ENCODE measurements at regions not wholly inside any gene's neighbourhood (a gene's known extent, or its start where the extent isn't known, plus 50 kb on each side); places are given as distances from the start of the nearest gene placed in this dataset.

DNA sequence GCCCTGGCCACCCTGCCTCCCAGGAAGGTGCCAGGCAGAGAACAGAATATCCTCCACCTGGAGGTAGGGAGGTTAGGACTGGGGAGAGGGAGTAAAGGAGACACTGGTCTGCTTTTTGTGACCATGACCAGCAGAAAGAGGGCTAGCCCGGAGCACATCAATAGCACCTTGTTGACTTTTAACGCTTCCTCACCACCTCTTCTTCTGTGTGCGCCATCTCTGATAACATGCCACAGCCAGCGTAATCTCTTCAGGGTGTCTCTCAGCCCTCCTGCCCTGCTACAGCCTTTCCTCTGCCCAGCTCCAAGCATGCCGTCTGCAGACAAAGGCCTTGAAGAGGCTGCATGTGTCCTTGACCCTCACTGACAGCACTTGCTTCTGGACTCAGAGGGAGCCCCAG, 50.9 kb upstream of the GJA5 start:
- no peak for DNase-seq

DNA sequence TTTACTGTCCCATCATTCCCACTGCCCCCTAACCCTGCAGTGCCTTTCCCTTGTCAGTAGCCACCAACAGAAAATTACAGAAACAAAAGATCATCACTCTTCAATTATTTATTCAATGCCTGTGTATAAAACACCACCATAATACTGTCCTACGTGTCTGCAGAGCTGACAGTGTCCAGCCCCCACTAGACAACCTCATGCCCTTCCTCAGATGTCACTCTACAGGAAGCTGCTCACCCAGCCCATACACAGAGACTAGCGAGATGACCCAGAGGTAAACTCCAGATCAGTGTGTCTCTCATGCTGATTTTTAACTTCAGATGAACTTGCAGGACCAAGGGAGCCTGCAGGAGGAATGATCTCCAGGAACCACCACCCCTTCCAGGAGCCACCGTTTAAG, 51.3 kb upstream of the GJA5 start:
- DNase-seq = no peak

DNA sequence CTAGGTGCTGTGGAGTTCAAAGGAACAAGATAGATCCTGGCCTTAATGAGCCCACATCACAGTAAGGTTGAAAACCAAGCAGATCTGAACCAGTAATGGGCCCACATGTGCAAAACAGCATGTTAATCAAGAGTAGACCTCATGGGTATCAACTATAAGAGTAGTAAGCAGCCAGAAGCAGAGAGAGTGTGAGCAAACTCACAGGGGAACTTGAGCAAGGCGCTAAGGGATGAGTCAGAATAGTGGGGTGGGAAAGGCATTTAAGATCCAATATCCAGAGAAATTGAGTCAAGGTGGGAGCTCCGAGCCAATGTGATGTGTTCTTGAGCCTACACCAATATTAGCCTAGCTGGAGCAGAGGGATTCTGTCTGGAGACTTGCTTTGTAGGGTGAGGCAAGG, 52.4 kb upstream of the GJA5 start:
- no peak for DNase-seq

DNA sequence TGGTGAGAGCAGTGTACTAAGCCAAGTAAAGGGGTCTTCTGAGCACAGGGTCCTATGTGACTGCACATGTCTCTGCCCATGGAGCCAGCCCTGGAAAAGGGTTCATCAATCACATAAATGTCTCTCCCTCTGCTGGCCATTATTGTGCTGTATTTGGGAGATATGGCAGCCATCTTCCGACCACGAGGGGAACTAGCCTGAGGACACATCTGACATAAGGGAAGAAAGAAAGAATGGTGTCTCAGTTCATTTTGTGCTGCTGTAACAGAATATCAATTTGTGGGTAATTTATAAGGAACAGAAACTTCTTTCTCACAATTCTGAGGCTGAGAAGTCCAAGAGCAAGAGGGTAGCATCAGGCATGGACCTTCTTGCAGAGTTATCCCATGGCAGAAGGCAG, 55.1 kb upstream of the GJA5 start:
- DNase-seq = peak; percentile 41

DNA sequence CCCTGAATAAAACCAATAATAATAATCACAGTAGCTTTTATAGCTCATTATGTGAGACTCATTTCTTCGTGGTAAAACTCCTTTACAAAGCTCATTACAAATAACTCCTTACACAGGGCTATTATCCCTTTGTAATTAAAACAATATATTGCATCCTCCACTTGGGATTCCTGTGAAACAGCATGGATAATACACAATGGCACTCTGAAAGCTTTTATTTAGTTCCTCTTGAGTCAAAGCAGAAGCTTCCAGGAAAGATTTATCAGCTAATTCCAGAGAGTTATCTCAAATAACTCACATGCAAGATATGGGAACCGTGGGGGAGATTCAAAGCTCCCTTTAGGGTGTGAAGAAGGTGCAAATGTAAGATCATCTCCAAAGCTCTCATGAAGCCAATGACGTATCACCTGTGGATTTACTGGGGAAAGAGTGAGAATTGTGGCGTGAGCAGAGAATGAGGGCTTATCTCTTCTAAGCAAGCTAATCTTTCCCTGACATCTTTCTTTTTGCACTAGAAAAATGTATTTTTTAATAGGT, 60.4 kb upstream of the GJA5 start:
- no peak for DNase-seq

DNA sequence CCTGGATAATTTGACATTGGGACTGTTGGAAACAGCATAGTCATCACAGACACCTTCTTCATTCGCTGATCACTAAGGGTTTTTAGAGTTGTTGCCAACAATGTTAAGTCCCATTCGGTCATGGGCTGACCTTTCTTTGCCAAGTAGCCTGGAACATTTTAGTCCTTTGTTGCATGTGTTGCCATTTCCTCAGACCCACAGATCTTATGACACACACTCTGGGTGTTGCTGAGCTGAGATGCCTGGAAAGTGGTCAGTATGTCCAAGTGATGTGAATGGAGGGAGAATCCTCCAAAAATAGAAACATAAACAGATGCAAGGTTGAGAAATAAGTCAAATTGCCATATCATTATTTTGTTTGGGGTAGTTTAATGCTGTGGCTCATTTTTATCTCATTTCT, 61.5 kb upstream of the GJA5 start:
- DNase-seq = no peak

DNA sequence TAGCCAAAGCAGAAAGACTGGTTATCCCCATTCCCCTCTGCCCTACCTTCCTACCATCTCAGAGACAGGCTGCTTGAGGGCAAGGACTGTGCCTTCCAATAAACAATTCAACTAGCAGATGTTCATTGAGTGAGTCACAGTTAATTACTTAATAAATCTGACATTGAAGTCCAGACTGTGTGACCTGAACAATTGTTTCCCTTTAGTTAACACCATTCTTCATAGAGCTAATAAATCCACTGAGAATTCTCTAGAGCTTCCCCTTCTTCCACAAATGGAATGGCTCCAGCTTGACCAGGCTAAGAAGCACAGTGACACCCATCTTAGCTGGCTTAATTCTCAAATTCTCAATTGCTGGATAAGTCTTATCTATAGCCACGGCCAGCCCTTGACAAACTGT, 61.9 kb upstream of the GJA5 start:
- DNase-seq = no peak

DNA sequence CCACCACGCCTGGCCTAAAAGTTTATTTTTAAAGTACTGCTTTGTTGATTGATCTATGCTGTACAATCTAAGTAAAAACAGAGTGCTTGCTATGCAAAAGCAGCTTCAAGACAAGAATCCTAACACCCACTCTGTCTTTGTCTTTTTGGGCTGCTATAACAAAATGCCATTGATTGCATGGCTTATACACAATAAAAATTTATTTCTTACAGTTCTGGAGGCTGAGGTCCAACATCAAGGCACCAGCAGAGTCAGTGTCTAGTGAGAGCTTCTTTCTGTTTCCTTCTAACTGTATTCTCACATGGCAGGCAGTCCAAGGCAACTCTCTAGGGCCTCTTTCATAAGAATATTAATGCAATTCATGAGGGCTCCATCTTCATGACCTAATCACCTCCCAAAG, 63.6 kb upstream of the GJA5 start:
- no peak for DNase-seq

DNA sequence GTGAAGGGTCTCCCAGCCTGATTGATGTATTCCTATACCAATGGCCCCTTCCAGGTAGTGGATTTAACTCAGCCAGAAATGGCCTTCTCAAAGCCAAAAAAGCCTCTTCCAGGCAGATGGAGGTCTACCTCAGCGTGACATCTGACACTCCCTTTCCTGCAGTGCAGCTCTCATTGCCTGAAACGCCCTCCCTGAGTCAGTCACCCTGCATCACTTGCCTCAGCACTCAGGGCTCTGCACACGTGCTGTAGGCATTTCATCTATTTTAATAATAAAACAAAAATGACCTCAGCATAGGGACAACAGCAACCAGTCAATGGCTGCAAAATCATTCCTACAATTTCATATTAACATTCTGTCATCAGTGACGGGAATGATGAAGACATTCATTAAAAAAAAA, 64.4 kb upstream of the GJA5 start:
- DNase-seq = no peak

DNA sequence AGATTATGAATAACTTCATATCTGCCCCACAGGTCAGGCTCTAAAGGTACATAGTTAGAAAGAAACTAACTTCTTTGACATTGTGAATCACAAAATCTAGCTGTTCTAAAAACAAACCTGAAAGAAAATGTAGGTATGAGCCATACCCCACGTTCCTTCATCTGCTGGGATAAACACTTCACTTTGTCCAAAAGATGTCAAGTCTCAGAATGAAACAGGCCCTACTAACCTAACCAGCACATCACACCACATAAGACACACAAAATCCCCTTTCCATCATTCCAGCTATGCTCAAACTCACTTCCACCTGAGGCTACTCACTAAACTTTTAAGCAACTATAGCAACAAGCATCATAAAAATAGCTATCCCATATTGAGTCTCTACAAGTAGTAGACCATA, 65.2 kb upstream of the GJA5 start:
- DNase-seq = no peak

DNA sequence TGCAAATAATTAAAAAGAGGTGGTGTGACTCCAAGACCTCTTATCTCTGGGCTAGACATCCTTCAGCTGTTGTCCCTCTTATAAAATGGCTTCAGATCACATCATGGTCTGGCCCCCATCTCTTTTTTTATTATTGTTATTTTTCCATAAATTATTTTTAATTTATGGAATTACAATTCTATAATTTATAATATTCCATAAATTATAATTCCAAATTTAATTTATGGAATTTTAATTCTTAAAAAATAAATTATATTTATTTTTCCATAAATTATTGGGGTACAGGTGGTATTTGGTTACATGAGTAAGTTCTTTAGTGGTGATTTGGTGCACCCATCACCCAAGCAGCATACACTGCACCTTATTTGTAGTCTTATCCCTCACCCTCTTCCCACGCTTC, 65.9 kb upstream of the GJA5 start:
- no peak for DNase-seq

DNA sequence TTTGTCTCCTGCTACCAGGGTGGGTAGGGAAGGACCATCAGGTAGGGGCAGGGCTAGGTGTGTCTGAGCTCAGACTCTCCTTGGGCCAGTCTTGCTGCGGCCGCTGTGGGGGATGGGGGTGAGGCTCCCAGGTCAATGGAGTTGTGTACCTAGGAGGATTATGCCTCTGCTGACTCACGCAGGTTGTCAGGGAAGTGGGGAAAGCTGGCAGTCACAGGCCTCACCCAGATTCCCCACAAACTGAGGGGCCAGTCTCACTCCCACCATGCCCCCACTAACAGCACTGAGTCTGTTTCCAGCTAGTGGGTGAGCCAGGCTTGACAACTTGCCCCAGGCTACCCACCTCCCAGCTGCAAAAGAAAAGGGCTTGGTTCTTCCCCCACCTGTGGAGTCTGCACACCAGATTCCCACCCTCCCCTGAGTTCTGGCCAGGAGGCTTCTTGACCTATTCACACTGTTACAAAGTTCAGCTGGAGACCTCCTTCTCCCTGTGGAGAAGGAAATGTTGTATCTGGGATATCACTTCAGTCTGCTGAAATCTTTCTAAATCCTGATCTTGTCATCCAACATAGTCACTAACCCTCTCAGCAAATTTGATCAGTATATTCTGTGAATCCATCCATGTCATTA, 69.2 kb upstream of the GJA8 start:
- DNase-seq = no peak

DNA sequence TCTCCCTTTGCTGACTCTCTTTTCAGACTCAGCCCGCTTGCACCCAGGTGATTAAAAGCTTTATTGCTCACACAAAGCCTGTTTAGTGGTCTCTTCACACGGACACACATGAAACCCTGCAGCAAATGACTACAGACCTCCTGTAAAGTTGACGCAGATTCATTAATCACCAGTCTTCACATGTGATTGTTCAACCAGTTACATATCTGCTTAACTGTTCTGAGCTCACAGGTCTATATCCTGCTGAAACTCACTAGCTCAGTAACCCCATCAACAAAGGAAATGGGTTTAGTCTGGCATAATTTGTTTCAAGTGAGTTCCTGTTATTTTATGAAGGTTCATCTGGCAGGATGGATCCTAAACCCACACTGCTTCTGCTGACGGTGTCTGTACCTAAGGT, 68.4 kb upstream of the GJA8 start:
- DNase-seq = no peak

DNA sequence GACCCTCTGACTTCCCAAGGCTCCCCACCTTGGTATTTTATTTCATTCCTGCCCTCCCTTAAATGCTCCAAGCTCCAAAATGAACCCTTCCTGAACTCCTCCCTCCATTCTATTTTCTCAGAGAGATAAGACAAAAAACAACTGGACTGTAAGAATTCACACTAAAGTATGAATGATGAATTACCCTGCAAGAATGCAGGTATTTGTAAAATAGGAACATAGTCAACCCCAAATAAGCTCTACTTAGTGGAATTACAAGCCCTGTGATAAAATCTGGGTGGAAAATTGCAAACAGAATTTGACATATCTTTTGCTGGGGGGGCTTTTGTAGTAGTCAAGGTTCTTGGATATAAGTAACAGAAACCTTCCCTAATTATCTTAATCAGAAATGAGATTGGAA, 67.8 kb upstream of the GJA8 start:
- no peak for DNase-seq

DNA sequence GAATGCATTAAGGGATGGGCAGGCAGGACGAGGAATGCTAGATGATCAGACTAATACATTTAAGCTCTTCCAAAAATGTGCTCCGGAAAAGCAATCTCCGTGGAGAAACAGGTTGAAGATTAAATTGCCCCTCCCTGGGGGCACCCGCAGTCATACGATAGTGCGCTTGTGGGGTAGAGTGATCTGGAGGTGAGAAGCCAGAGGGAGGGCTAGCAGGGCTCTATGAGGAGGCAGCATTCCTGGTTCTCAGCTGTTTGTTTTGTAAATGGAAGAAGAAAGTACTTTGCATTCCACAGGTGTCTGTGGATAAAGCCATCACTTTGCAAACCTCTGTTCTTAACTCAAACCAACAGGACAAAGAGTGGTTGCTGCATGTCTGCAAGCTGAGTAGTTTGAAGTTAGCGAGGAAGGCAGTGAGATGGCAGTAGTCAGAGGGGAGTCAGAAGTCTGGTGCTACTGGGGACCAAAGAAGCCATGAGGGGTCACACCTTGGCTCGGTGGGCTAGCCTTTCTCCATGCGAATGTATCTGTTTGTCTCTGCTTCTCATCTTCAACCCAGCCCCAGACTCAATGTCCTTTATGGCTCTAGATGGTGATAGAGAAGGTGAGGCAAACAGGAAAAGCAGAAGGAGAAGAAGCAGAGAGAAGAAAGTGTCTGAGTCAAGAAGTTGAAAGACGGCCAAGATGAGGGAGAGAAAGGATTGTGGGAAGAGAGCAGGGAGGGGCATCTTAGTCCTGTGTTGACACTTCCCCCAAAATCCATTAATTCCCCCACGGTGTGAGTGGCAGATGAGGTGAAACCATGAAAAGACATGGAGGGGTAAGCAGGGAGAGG, 65.2 kb upstream of the GJA8 start:
- no peak for DNase-seq

DNA sequence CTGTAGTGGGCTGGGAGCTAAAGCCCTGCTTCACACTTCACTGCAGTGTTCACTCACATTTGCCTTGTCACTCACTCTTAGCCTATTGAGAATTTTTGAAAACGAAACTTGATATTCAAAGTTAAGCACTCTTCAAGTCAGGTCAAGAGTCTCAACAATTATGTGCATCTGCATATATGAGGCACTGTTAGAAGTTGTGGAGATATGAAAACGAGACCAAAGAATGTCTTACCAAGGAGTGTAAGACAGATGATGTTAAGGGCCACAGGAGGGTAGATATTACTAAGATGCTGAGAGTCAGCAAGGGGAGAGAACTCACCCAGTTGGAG, 64.7 kb upstream of the GJA8 start:
- DNase-seq = no peak

DNA sequence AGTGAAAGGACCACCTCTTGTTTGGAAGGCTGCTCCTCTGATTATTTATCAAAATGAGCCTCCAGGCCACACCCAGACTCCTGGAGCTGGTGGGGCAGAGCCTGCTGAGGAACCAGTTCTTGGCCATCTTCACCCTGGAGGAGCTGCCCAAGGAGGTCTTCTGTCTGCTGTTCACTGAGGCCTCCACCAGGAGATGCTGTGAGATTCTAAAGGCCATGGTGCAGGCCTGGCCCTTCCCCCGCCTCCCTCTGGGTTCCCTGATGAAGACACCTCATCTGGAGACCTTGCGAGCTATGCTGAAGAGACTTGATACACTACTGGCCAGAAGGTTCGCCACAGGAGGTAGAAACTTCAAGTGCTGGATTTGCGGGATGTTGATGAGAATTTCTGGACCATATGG, 61.7 kb upstream of the GJA8 start:
- DNase-seq = no peak

DNA sequence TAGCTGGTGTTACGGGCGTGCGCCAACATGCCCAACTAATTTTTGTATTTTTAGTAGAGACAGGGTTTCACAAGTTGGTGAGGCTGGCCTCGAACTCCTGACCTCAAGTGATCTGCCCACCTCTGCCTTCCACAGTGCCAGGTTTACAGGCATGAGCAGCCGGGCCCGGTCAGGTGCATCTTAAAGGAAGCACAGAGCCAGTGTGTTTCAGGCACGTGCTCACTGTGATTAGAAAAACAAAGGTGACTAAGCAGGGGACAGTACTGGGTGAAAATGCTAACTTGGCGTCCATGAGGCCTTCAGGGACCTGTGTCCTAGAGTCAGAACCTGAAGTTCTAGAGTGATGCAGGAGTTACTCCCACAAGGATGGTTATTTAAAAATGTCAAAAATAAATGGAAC, 60.0 kb upstream of the GJA8 start:
- DNase-seq = no peak

DNA sequence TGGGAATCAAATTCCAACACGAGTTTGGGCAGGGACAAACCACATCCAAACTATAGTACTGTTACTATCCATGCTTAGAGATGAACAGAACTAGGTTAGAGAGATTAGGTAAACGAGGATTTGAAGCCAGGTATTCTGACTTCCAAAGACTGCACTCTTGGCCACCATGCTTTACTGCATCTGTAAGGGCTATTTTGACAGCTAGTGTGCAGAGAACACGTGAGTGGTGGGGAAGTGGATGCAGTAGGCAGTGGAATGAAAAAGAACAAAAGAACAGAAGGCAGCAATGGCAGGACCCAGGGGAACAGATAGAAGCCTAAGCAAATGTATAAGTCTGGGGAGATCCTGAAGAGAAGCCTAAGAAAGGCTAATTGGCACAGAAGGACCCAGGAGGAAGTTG, 59.1 kb upstream of the GJA8 start:
- DNase-seq = no peak

DNA sequence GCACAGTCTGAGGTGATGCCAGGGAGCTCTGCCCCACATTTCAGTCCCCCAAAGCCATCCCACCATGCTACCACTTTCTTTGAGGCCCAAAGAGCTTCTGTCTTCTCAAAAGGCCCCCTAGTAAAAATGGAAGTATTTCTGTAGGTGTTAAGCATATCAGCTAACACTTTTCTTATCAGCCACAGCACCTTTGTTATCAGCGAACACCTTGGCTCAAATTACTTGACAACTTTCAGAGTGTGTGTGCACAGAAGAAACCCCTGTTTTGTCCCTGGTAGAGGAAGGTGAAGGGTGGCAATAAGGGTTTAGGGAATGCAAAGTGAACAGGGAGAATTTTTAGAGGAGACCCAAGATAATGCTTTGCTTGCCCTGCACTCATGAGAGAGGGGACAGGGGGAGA, 54.8 kb upstream of the GJA8 start:
- no peak for DNase-seq

DNA sequence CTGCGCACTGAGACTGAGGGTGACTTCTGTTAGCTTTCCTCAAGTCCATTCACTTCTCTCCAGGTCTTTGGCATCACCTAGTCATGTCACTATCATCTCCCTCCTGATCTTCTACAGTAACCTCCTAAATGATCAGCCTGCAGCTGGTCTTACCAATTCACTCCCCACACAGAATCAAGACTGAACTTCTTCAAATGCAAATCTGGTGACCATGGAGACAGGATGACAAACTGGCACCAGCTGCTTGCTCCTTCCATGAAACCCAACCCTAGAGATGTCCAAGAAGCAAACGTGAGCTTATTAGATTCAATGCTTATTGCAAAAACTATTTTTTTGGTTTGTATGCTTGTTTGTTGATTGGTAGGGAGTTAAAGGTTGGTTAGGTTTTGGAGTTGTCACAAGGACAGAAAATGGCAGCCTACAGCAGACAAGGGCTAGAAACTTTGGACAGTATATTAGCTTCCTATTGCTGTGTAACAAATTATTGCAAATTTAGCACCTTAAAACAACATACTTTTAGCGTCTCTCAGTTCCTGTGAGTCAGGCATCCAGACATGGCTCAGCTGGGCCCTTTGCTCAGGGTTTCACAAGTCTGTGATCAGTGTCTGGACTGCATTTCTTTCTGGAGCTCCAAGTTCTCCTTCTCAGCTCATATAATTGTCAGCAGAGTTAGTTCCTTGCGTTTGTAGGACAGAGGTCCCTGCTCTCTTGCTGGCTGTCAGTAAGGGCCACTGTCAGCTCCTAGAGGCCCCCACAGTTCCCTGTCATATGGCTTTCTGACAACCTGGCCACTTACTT, 53.3 kb upstream of the GJA8 start:
- no peak for DNase-seq

DNA sequence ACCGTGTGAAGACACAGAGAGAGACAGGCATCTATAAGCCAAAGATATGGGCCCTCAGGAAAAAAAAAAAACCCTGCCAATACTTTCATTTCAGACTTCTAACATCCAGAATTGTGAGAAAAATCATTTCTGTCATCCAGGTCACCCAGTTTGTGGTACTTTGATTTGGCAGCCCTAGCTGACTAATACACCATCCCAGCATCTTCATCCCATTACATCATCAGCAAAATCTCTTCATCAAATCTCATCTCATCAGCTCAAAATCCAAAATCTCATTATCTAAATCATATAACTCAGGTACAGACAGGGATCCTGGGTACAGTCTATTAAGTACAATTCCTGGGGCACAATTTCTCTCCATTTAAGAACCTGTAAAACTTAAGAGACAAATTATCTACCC, 51.9 kb upstream of the GJA8 start:
- no peak for DNase-seq

DNA sequence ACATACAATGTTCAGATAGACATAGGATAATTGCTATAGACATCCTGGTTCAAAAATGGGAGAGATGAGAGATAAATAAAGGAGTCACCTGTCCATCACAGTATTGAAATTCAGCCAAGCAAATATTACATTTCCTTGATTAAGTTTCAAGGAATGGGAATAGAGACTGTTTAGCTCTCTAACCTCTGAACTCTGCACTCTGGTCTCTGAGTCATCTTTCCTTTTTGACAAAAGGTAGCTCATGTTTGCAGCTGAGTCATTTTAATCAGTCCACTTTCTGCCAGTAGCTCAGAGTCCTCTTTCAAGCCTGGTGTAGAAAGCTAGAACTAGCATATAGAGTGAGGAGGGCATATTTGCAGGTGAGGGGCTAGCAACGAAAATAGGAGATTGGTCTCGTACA, 51.4 kb upstream of the GJA8 start:
- DNase-seq = no peak

DNA sequence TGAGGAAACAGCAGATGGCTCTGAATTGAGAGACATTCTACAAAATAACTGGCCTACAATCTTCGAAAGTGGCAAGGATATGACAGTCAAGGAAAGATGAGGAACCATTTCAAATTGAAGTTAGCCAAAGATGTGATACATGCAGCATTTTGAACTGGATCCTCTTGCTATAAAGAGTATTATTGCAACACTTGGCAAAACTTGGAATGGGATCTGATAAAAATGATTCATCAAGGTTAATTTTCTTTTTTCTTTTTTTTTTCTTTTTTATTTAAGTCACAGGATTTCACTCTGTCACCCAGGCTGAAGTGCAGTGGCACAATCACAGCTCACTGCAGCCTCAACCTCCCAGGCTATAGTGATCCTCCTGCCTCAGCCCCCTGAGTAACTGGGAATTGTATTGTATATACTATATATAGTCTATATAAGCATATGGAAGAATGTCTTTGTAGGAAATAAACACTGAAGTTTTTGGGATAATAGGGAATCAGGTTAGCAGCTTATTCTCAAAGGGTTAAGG, 49.8 kb upstream of the GJA8 start:
- DNase-seq = no peak

All from MV-4-11 (cell line).